Stimulated activated CD8-positive, alpha-beta memory T cell treated with anti-CD3 and anti-CD28 coated beads, Interleukin-12 subunit alpha, Interleukin-12 subunit beta, amount 100 ng/mL, for 4 hours (primary cell): ENCODE measurements at regions not wholly inside any gene's neighbourhood (a gene's known extent, or its start where the extent isn't known, plus 50 kb on each side); places are given as distances from the start of the nearest gene placed in this dataset.
"Not testable (repeated sequence)": the region's sequence is repeated elsewhere in the genome, so short reads cannot be mapped to it uniquely, and the experiment has no call there.

Experiments
- DNase-seq: peaks from one replicate; pipeline ENCODE4 v3.0.0-alpha.2; 2020; ENCODE audit warnings: low read depth

DNA sequence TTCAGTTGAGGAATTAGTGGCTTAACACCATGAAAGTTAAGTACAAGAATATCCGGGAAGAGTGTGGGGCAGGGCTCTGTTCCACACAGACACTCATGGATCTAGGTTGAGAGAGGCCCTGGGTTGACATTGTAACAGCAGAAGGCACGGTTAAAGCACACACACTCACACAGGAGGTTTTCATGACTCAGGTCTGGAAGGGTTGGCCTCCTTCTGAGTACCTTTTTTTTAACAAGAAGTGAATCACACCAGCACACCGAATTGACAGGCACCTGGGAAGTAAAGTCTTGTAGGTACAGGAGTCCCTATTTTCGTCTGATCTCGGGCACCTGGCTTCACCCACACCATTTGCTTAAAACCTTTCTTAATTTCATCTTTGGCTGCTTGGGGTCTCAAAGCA lies 509.4 kb upstream of the ADARB2 start:
- no peak for DNase-seq

GRCh38 chr10:2245580-2245979 lies 508.3 kb upstream of the ADARB2 start:
- no peak for DNase-seq

GRCh38 chr10:2244471-2244870 lies 507.1 kb upstream of the ADARB2 start:
- DNase-seq: no peak

GRCh38 chr10:2236876-2237275 lies 499.6 kb upstream of the ADARB2 start:
- no peak for DNase-seq

- no peak for DNase-seq
These were observed 495.2 kb upstream of the ADARB2 start for GRCh38 chr10:2232479-2232878.

GRCh38 chr10:2230478-2230877 lies 493.2 kb upstream of the ADARB2 start:
- no peak for DNase-seq

DNA sequence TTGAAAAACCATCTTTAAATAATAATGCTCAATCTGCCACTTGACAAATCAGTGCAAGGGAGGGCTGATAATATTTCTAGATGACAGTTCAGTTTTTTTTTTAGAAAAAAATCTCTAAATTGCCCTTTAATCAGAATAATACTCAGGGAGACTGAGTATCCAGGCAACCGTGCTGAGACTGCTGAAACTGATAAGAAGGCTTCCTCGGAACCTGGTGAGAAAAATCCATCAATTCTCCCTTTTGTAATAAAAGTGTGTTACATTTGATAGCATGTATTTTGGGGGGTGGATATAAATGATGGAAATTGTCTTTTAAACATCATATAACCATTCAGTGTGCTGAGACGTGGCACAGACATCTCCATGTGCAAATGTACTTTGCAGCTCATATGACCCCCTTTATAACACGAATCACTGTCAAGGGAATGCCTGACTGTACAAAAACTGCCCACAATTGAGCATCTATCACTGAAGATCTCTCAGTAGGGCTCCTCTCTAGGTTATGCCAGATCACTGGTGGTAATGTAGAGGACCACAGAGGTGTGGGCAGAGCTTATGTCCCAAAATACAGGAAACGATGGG lies 491.1 kb upstream of the ADARB2 start:
- DNase-seq: no peak

DNA sequence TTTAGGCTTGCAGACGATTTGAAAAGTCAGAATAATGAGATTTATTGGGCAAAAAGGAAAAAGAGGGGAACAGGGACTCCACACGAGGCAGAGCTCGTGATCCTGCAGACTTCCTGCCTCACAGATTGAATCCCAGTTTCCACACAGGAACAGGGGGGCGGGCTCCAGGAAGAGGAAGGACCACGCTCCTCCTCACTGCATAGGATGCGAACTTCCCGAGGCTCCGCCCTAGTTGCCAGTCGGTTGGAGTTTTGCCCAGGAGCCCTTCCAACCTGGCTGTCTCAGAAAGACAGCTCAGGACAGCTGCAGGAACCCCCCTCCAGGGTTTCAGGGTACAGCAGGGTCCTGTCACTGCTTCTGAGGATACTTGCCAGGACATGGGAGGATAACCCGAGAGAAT lies 488.3 kb upstream of the ADARB2 start:
- DNase-seq: no peak

DNA sequence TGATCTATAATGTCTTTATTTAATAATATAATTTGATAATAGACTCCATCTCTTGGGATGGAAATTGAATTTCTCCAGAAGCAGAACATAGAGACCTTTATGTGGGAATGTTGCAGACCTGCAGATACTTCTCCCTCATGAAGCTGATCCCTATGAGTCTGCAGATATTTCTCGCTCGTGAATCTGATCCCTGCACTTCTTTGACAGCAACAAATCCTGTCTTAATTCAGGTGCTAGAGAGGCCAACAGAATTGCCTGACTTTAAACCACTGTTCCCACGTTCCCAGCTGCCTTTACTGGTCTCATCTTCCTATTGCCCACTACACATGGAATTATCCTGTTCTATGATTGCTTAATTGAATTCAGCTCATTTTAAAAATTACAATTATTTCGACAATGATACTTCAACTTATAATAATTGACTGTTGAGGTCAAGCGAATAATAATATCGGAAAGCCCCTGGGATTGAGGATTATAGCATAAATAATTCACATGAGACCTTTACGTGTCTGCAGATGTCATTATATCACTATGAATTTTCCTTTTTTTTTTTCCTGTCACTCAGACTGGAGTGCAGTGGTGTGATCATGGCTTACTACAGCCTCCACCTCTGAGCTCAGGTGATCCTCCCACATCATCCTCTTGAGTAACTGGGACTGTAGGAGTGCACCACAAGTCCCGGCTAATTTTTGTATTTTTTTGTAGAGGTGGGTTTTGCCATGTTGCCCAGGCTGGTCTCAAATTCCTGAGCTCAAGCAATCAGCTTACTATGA lies 486.4 kb upstream of the ADARB2 start:
- no peak for DNase-seq

GRCh38 chr10:2222631-2223030 lies 485.3 kb upstream of the ADARB2 start:
- no peak for DNase-seq

- DNase-seq: no peak
These were observed 477.5 kb upstream of the ADARB2 start for GRCh38 chr10:2214805-2215204.

DNA sequence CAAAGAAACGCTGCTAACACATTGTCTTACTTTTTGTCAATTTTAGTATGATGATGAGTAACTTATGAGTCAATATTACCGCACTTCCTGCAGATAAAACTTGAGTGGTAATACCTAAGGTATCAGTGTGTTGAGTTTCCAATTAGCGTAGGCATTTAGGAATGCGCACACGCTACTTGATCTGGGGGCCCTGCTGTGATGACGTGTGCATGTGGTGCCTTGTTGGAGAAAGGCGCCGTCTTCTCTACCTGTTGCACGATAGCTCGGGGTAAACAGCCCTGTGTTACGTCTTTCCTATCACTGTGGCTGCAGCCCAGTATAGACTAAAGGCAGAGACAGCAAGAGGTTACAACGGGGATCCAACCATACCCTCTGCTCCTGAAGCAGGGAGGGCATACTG lies 476.8 kb upstream of the ADARB2 start:
- DNase-seq: no peak

- no peak for DNase-seq
These were observed 475.0 kb upstream of the ADARB2 start for GRCh38 chr10:2212244-2212834.

GRCh38 chr10:2210088-2210487 lies 472.8 kb upstream of the ADARB2 start:
- DNase-seq: no peak

GRCh38 chr10:2208106-2208505 lies 470.8 kb upstream of the ADARB2 start:
- no peak for DNase-seq

DNA sequence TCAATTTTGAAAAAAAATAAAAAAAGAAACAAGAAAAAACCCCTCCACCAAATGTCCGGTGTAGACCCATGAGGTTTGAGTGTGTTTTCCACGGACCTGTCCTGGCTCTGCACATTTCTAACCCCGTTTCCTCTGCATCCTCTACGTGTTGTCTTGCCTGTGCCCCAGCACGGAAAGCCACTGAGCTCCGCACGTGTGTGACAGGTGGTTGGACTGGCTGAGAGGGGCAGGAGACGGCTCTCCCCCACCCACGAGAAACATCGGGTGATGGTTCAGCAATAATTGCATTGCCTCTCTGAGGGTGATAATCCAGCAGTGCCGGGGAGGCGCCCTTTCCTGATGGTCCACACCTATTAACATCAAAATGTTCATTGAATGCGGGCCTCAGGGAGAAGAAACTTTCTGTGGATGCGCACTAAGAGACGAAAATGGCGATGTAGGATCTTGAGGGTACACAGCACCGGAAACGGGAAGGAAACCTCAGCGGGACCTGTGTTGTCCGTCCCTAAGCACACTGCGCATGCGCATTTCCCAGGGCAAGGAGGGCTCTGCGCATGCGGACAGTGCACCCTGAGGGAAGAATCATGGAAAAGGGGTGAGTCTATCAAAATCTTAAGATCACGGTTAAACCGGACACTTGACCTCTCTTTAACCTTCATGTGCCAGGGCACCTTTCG lies 470.1 kb upstream of the ADARB2 start:
- DNase-seq: no peak

GRCh38 chr10:2205406-2205805 lies 468.1 kb upstream of the ADARB2 start:
- DNase-seq: no peak

- no peak for DNase-seq
These were observed 465.1 kb upstream of the ADARB2 start for GRCh38 chr10:2202401-2202800.

DNA sequence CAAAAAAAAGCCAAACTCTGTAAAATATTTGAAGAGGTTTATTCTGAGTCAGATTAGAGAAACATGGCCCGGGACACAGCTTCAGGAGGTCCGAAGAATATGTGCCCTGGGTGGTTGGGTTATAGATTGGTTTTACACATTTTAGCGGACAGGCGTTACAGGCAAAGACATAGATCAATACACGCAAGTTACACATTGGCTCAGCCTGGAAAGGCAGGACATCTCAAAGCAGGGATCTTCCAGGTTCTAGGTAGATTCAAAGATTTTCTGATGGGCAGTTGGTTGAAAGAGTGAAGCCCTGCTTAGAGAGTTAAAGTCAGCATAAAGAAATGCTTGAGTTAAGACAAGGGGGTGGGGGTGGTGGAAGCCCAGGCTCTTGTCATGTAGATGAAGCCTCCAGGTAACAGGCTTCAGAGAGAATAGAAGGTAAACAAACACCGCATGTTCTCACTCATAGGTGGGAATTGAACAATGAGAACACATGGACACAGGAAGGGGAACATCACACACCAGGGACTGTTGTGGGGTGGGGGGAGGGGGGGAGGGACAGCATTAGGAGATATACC lies 464.3 kb upstream of the ADARB2 start:
- DNase-seq: no peak

DNA sequence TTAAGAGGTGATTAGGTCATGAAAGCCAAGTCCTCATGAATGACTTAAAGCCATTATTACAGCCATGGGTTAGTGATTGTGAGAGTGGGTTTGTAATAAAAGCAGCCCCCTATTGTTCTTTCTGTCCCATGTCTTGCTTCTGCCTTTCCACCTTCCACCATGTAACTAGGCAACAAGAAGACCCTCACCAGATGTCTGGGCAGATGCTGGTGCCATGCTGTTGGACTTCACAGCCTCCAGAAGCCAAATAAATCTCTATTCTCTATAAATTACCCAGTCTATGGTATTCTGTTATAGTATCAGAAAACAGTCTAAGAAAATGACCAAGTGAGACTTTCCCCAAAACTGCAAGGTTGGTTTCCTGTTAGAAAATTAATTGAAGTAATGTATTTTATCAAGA lies 460.3 kb upstream of the ADARB2 start:
- DNase-seq: no peak

DNA sequence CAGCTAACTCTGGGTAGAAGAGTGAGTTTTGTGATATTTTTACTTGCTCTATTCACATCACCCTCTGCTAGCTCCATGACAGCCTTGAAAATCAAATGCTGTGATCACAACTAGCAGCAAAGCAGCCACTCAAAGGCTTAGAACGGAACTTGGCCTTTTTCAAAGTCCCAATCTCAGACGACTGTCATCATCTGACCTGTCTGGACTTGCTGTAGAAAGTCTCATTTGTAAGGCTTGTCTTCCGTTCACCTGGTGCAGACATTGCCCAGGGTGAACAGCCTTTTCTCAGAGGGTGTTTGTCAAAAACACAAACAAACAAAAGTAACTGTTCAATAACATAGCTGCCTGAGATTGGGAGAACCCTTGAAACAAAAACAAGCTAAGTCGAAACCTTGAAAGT lies 458.9 kb upstream of the ADARB2 start:
- no peak for DNase-seq

- DNase-seq: not testable (repeated sequence)
These were observed 452.0 kb upstream of the ADARB2 start for GRCh38 chr10:2189356-2189755.

DNA sequence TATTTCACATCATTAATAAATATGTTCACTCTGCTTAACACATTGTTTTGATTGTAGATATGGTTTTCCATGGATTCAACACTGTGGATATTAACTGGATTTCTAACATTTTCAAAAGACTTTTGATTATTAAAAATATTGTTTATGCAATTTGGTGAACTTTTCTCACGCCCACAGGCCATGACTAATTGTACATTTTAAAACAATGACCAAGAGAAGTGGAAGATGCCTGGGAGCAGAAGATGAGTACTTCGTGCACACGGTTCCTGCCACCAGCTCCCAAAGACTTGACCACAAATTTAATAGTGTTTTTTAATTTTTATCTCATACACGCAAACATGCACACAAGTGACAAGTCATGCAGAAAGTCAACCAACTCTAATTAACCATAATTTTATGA lies 451.0 kb upstream of the ADARB2 start:
- no peak for DNase-seq
